Mesenchymal stem cell (in vitro differentiated cells and primary cell): ENCODE measurements at regions not wholly inside any gene's neighbourhood (a gene's known extent, or its start where the extent isn't known, plus 50 kb on each side); places are given as distances from the start of the nearest gene placed in this dataset.

Source experiments
- DNase-seq: peaks from one replicate; pipeline ENCODE4 v3.0.0-alpha.2; 2013
- H2AFZ ChIP-seq: one replicate; pipeline ENCODE4 v1.6.1; 2013; ENCODE audit warnings: low read depth, mild to moderate bottlenecking, control low read depth, inconsistent platforms, low read length, moderate library complexity
- H2AK5ac ChIP-seq: 2 replicates; pipeline ENCODE4 v1.6.1; 2013; ENCODE audit warnings: low read length, moderate library complexity, mild to moderate bottlenecking, inconsistent platforms; ENCODE audit not compliant: severe bottlenecking
- H2BK120ac ChIP-seq: one replicate; pipeline ENCODE4 v1.6.1; 2013; ENCODE audit warnings: low read depth, mild to moderate bottlenecking, inconsistent platforms, low read length, moderate library complexity
- H2BK12ac ChIP-seq, 2 experiments: one replicate each; pipeline ENCODE4 v1.6.1; 2013; ENCODE audit warnings: inconsistent platforms in 2 of 2, low read length in 2 of 2, mild to moderate bottlenecking in 2 of 2, moderate library complexity in 2 of 2, control low read depth in 1 of 2
- H2BK15ac ChIP-seq: one replicate; pipeline ENCODE4 v1.6.1; 2013; ENCODE audit warnings: mild to moderate bottlenecking, low read depth, inconsistent platforms; ENCODE audit not compliant: poor library complexity, severe bottlenecking
- H2BK5ac ChIP-seq: 2 replicates; pipeline ENCODE4 v1.6.1; 2013; ENCODE audit warnings: low read depth, mild to moderate bottlenecking, low read length, control low read depth, inconsistent platforms; ENCODE audit not compliant: poor library complexity, severe bottlenecking
- H3K14ac ChIP-seq, 2 experiments: one replicate each; pipeline ENCODE4 v1.6.1; 2013; ENCODE audit warnings: inconsistent platforms in 2 of 2, low read length in 2 of 2, control low read depth in 1 of 2, mild to moderate bottlenecking in 1 of 2, moderate library complexity in 1 of 2
- H3K18ac ChIP-seq, 2 experiments: one replicate each; pipeline ENCODE4 v1.6.1; 2013; ENCODE audit warnings: inconsistent platforms in 2 of 2, low read length in 2 of 2, control low read depth in 1 of 2, low read depth in 1 of 2, mild to moderate bottlenecking in 1 of 2
- H3K23ac ChIP-seq, 2 experiments: one replicate each; pipeline ENCODE4 v1.6.1; 2013; ENCODE audit warnings: inconsistent platforms in 2 of 2, low read length in 2 of 2, mild to moderate bottlenecking in 2 of 2, moderate library complexity in 2 of 2, control low read depth in 1 of 2
- H3K27ac ChIP-seq: 2 replicates; pipeline ENCODE4 v1.5.1; 2013; ENCODE audit warnings: mild to moderate bottlenecking, moderate library complexity, low read length, control low read depth, inconsistent platforms; ENCODE audit not compliant: poor library complexity, severe bottlenecking
- H3K27me3 ChIP-seq, 2 experiments: 2 replicates each; pipeline versions ENCODE4 v1.6.1 to v1.7.0; 2013; ENCODE audit warnings: low read length in 2 of 2, mild to moderate bottlenecking in 2 of 2, moderate library complexity in 2 of 2, control low read depth in 1 of 2, inconsistent platforms in 1 of 2; ENCODE audit not compliant: control insufficient read depth in 1 of 2, insufficient read depth in 1 of 2
- H3K36me3 ChIP-seq, 2 experiments: 2 replicates each; pipeline versions ENCODE4 v1.6.1 to v1.7.0; 2013; ENCODE audit warnings: low read length in 2 of 2, control low read depth in 1 of 2, inconsistent platforms in 1 of 2, low read depth in 1 of 2, mild to moderate bottlenecking in 1 of 2; ENCODE audit not compliant: insufficient read depth in 2 of 2, control insufficient read depth in 1 of 2
- H3K4ac ChIP-seq, 2 experiments: one replicate each; pipeline ENCODE4 v1.6.1; 2013; ENCODE audit warnings: inconsistent platforms in 2 of 2, low read length in 2 of 2, mild to moderate bottlenecking in 2 of 2, moderate library complexity in 2 of 2, control low read depth in 1 of 2, low read depth in 1 of 2
- H3K4me1 ChIP-seq: 2 replicates; pipeline ENCODE4 v1.6.1; 2013; ENCODE audit warnings: low read depth, low read length, control low read depth; ENCODE audit not compliant: control insufficient read depth, insufficient read depth
- H3K4me2 ChIP-seq: 2 replicates; pipeline ENCODE4 v1.6.1; 2013; ENCODE audit warnings: low read length, mild to moderate bottlenecking, inconsistent platforms; ENCODE audit not compliant: poor library complexity, severe bottlenecking
- H3K4me3 ChIP-seq, 2 experiments: 2 replicates each; pipeline versions ENCODE4 v1.5.1 to v1.7.0; 2013; ENCODE audit warnings: low read length in 2 of 2, mild to moderate bottlenecking in 2 of 2, control low read depth in 1 of 2, low read depth in 1 of 2; ENCODE audit not compliant: insufficient read depth in 1 of 2
- H3K79me1 ChIP-seq: replicated peaks from 2 replicates; pipeline ENCODE4 v1.6.1; 2013; ENCODE audit warnings: mild to moderate bottlenecking, control low read depth, low read length, inconsistent platforms; ENCODE audit not compliant: poor library complexity, severe bottlenecking
- H3K9ac ChIP-seq: 2 replicates; pipeline ENCODE4 v1.7.0; 2013; ENCODE audit warnings: mild to moderate bottlenecking, low read length, moderate library complexity
- H3K9me3 ChIP-seq: 2 replicates; pipeline ENCODE4 v1.7.0; 2013; ENCODE audit warnings: mild to moderate bottlenecking, low read length; ENCODE audit not compliant: control insufficient read depth
- H4K8ac ChIP-seq: one replicate; pipeline ENCODE4 v1.6.1; 2013; ENCODE audit warnings: inconsistent platforms, mild to moderate bottlenecking, low read length, moderate library complexity
- H4K91ac ChIP-seq: one replicate; pipeline ENCODE4 v1.6.1; 2013; ENCODE audit warnings: mild to moderate bottlenecking, low read length, inconsistent platforms
- WGBS: methylation state at CpG from one replicate; pipeline ENCODE4 v1.1.7; 2013; ENCODE audit warnings: mixed read lengths; 5-methylcytosine and 5-hydroxymethylcytosine counted together

DNA sequence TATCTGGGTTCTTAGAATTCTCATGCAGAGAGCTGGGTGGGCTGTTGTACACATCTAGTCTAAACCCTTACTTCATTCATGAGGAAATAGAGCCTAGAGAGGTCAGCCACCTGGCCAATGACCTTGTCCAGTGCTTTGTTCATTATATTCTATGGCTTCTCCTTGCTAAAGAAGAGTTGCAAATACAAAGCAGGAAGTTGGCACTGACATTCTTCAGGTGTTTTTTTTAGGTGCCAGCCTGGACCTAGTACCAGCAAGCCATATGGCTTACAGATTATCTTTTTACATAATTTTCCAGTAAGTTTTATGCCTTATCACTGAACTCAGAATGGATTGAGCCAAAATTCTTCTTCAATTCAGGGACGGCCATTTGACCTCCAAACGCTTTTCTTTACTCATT, 54.7 kb upstream of the PGM2 start:
- Histone ChIP-seq H3K23ac (no peak overlapping the region), H3K14ac (no peak overlapping the region), H3K4ac (no peak overlapping the region), H4K91ac (no peak overlapping the region), H2BK15ac (no peak overlapping the region), H3K4me1 (peaks cover 3% of the 10 kb centered on the region), H2BK5ac (no peak overlapping the region), H3K4me3 (no peak overlapping the region), H3K27ac (no peak overlapping the region), H3K36me3 (no peaks in the 10 kb centered on the region), H2BK120ac (no peak overlapping the region), H2AK5ac (no peak overlapping the region), H3K9me3 (no peaks in the 10 kb centered on the region), H4K8ac (no peak overlapping the region), H3K9ac (no peak overlapping the region), H3K79me1 (no peaks in the 10 kb centered on the region), H3K27me3 (peaks cover 0 to 7% of the 10 kb centered on the region in 2 experiments), H2BK12ac (no peak overlapping the region), H2AFZ (no peak overlapping the region), H3K18ac (no peak overlapping the region), H3K4me2 (no peak overlapping the region)
- 90% methylated on average over 2 of the region's 2 CpGs for WGBS
- DNase-seq, result no peak

DNA sequence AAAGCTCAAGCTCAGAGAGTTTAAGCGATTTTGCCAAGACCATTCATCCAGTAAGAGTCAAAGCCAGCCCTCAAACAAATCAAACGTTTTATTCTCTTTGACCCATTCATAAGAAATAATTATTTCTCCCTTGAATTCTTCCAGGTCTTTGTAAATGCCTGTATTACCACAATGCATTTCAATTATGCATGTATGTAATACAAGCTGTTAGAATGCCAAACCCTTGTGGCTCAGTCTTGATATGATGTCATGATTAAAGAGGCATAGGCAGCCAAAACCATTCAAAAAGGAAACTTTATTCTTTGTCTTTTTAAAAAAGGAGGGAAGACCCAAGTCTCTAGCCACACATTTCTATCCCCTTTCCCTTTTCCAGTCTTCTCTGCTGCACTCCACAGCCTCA, 56.5 kb upstream of the PGM2 start:
- no peak overlapping the region for H3K4me2 ChIP-seq
- no peak for DNase-seq
- no peak overlapping the region for H3K4me3 ChIP-seq
- H4K91ac ChIP-seq, result no peak overlapping the region
- H3K23ac ChIP-seq, result no peak overlapping the region
- H3K79me1 ChIP-seq, result no peaks in the 10 kb centered on the region
- no peak overlapping the region for H2BK5ac ChIP-seq
- no peak overlapping the region for H3K18ac ChIP-seq
- H2BK12ac ChIP-seq, result no peak overlapping the region
- no peaks in the 10 kb centered on the region for H3K36me3 ChIP-seq
- no peak overlapping the region for H3K27ac ChIP-seq
- H2BK120ac ChIP-seq, result no peak overlapping the region
- no peaks in the 10 kb centered on the region for H3K9me3 ChIP-seq
- H3K4me1 ChIP-seq, result peaks cover 3% of the 10 kb centered on the region
- H4K8ac ChIP-seq, result no peak overlapping the region
- no peak overlapping the region for H3K14ac ChIP-seq
- no peak overlapping the region for H3K9ac ChIP-seq
- 89% methylated on average over 2 of the region's 2 CpGs for WGBS
- H3K27me3 ChIP-seq, result peaks cover 0 to 3% of the 10 kb centered on the region in 2 experiments
- H2AK5ac ChIP-seq, result no peak overlapping the region
- no peak overlapping the region for H3K4ac ChIP-seq
- H2AFZ ChIP-seq, result no peak overlapping the region
- no peak overlapping the region for H2BK15ac ChIP-seq

DNA sequence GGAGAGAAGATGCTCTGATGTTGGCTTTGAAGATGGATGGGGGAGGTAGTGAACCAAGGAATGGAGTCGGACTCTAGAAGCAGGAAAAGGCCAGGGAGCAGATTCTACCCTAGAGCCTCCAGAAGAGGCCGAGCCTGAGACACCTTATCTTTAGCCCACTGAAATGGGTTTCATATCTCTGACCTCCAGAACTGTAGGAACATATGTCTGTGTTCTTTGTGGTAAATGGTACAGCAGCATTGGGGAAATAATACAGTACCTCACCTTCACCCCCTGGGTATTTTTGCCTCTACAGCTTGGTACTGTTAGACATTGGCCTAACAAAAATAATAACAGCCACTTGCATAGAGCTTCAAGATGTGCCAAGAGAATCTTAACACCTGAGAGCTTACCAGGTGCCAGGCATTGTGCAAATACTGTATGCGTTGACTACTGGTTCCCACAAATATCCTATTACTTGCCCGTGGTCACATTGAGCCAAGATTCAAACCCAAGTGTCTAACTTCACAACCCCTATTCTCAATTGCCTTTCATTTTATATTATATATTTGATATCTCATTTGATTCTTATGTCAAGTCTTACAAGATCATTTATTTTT, 57.0 kb upstream of the PGM2 start:
- 100% methylated on average over 3 of the region's 4 CpGs for WGBS
- Histone ChIP-seq H3K27ac (no peak overlapping the region), H2BK120ac (no peak overlapping the region), H3K18ac (no peak overlapping the region), H3K79me1 (no peaks in the 10 kb centered on the region), H3K9me3 (no peaks in the 10 kb centered on the region), H3K14ac (no peak overlapping the region), H2AK5ac (no peak overlapping the region), H3K36me3 (no peaks in the 10 kb centered on the region), H3K4me2 (no peak overlapping the region), H3K23ac (peak overlapping the region in 1 of 2 experiments; percentile 27), H2BK12ac (no peak overlapping the region), H2AFZ (no peak overlapping the region), H3K4ac (no peak overlapping the region), H3K27me3 (peaks cover 0 to 3% of the 10 kb centered on the region in 2 experiments), H3K9ac (no peak overlapping the region), H2BK15ac (no peak overlapping the region), H4K8ac (no peak overlapping the region), H4K91ac (no peak overlapping the region), H3K4me3 (no peak overlapping the region), H2BK5ac (no peak overlapping the region), H3K4me1 (peaks cover 3% of the 10 kb centered on the region)
- DNase-seq, result no peak

DNA sequence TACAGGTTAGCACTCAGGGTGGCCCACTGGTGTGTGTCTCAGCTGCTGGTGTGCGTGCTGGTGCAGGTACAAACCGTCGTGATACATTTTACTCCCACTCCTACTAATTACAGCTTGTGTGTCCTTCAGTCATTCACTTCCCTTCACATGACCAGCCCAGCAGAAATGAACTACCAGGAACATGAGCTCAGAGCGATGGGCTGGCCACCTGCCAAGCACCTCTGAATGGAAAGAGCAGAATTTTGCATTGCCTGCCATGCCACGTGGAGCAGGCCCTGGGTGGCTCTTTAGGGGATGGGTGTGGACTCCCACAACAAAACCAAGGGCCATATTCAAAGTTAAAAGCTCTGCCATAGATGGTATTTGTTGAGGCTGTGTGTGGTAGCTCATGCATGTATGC, 58.9 kb upstream of the PGM2 start:
- 74% methylated on average over 5 of the region's 5 CpGs for WGBS
- no peak overlapping the region for H3K4me2 ChIP-seq
- no peak overlapping the region for H2BK12ac ChIP-seq

More for the DNA sequence above, 58.9 kb upstream of the PGM2 start:
- Histone ChIP-seq H3K9ac (no peak overlapping the region), H2BK15ac (no peak overlapping the region), H3K27ac (no peak overlapping the region), H3K36me3 (no peaks in the 10 kb centered on the region), H3K23ac (no peak overlapping the region), H3K4me1 (peaks cover 3% of the 10 kb centered on the region), H2BK120ac (no peak overlapping the region), H3K14ac (peak overlapping the region in 1 of 2 experiments; percentile 90), H2AK5ac (no peak overlapping the region), H4K8ac (no peak overlapping the region), H3K9me3 (no peaks in the 10 kb centered on the region), H3K4ac (no peak overlapping the region), H4K91ac (no peak overlapping the region), H3K18ac (no peak overlapping the region), H3K27me3 (no peaks in the 10 kb centered on the region), H2AFZ (no peak overlapping the region), H3K4me3 (no peak overlapping the region), H2BK5ac (no peak overlapping the region), H3K79me1 (no peaks in the 10 kb centered on the region)
- no peak for DNase-seq
